ENCODE measurements at regions not wholly inside any gene's neighbourhood (a gene's known extent, or its start where the extent isn't known, plus 50 kb on each side); places are given as distances from the start of the nearest gene placed in this dataset.
"Not testable (repeated sequence)": the region's sequence is repeated elsewhere in the genome, so short reads cannot be mapped to it uniquely, and the experiment has no call there.

DNA sequence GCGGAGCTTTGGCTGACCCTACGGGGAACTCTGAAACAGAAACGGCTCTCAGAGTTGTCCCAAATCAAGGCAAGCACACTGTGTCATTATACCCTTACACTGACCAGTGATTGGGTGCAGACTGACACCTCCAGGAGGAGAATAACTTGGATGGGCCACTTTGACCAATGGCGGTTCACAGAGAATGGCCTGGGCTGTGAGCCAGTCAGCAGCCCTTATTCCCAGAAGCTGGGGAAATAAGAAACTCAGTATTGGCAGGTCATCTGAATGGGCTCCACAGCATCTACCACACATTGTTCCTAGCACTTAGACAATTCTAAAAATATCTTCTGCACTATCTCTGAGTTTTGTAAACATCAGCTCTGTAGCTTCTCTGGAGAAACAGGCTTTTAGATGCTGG lies 265.2 kb downstream of the ADGRL2 start:
- no peak for DNase-seq

GRCh38 chr1:82064691-82065090 lies 264.0 kb downstream of the ADGRL2 start:
- no peak for DNase-seq

DNA sequence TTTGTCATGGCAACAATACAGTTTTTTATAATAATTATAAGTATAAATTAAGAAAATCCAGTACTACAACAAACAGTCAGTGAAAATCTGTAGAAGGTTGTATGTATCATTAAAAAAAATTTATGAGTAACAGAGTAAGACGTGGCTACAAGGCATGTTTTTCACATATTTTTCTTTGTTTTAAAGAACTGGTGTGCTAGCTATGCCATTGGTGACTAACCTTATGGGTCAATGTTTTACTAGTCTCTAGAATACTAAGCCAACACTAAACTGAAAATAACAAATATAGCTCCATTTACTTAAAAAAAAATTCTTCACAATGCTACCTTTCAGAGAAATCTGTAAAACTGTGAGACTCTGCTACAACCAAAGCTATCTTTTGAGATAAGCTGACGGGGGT lies 261.5 kb downstream of the ADGRL2 start:
- no peak for DNase-seq

DNA sequence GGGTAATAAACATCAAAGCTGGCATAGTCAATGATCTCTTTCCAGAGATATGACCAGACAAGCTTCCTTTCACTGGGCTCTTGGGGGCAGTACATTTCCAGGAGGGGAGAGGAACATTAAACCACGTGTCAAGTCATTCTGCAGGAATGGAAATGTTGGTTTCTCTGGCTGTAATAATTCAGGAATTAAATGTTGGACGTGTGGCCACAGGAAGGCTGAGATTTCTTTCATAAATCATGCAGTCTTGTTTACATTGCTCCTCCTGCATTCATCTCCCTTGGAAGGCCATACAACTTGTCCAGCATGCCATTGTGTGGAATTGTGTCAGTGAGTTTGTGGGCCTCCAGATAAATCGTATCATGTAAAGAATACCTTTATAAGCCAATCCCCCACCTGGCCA lies 259.2 kb downstream of the ADGRL2 start:
- no peak for DNase-seq

GRCh38 chr1:82057011-82057410 lies 256.3 kb downstream of the ADGRL2 start:
- DNase-seq: no peak

DNA sequence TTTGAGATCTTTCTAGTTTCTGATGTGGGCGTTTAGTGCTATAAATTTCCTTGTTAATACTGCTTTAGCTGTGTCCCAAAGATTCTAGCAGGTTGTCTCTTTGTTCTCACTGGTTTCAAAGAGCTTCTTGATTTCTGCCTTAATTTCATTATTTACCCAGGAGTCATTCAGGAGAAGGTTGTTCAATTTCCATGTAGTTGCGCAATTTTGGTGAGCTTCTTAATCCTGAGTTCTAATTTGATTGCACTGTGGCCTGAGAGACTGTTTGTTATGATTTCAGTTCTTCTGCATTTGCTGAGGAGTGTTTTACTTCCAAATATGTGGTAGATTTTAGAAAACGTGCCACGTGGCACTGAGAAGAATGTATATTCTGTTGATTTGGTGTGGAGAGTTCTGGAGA lies 254.6 kb downstream of the ADGRL2 start:
- DNase-seq: not testable (repeated sequence)

DNA sequence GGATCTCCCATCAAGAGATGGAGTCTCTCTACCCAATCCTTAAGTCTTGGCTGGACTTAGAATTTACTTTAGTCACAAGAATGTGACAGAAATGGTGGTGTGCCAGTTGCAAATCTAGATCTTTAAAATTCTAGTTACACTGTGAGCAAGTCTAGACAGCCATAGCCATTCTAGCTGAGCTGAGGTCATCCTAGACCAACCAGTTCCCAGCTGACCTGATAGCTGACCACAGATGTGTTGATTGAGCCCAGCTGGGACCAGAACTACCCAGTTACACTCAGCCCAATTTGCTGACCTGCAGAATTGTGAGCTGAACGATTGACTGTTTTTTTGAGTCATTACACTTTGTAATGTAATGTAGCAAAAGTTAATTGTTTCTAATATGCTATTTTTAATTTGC lies 251.8 kb downstream of the ADGRL2 start:
- DNase-seq: no peak

DNA sequence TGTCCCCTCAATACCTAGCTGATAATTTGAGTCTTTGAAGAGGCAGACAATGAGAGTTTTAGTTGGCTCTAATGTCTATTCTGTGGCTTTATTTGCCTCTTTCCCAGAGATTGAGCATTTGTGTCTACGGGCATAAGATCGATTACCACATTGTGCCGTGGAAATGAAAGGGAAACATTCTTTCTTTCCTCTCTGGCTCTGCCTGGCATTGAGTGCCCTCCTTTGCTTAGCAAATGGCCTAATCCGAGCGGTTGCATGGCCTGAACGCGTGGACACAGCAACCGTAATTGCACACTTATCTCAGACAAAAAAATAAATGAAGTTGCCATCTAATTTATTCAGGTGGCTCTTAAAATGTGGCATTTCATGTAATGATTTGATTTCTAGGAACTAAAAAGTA lies 247.9 kb downstream of the ADGRL2 start:
- no peak for DNase-seq

GRCh38 chr1:82045221-82045620 lies 244.5 kb downstream of the ADGRL2 start:
- DNase-seq: no peak

DNA sequence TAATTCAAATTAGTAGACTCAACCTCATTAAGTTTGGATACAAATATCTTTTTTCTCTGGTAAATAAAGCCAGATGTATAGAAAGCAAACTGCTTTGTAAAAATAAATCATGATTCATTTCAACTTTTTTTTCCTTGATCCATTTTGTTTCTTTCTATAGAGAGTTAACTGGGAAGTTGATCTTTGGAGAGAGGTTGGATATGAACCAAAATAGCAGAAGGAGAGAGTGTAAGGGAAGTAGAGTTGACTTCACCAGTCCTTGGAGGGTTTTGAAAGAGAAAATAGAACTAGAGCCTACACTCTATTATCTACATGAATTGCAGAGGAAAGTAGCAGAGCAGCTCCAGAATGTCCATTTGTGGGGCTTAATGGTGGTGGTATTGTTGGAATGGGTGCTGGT lies 243.8 kb downstream of the ADGRL2 start:
- DNase-seq: no peak

DNA sequence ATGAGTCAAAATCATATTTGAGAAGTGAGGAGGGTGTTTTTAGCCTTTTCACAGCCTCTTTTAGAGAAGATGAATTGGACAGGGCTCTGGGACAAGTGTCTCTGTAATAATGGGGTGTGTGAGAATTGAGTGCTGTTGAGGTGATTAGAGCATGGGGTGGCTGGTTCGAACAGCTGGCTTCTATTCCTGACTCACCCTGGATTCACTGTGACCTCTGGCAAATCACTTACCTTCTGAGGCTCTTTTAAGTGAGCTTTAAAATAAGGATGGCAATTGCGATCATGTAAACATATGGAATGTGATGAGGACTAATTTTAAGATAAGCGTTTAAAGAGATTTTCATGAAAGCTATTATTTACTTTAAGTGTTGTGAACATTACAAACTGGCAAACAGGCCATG lies 243.4 kb downstream of the ADGRL2 start:
- no peak for DNase-seq

- DNase-seq: no peak
Measured at GRCh38 chr1:82042306-82043060, 241.7 kb downstream of the ADGRL2 start.

Data from DMS 273 treated with DMSO at 0.1 percent for 48 hours (cell line).